ENCODE measurements at regions not wholly inside any gene's neighbourhood (a gene's known extent, or its start where the extent isn't known, plus 50 kb on each side); places are given as distances from the start of the nearest gene placed in this dataset.
"Not testable (repeated sequence)": the region's sequence is repeated elsewhere in the genome, so short reads cannot be mapped to it uniquely, and the experiment has no call there.

DNA sequence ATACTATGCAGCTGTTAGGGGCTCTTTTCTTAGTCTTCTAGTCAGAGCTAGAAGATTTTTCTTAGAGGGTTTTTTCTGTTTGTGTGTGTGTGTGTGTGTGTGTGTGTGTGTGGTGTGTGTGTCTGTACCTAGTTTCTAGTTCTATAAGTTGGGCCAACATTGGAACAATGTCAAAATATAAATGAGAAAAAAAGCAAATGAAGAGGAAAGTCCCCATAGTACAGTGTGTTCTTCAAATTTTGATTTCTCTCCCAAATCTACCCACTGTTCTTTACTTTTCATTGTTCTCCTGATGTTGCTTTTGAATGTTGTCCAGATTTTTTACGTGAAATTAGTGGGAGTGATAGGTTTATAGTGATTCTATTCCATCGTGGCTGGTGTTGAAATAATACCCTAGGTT is 2153.4 kb upstream of the RAG2 start:
- intact Hi-C loops (cut with micrococcal nuclease; ENCODE audit: unreplicated experiment), result no loop called here
- Mint-ChIP-seq H3K4me3 (ENCODE audit: low read depth, unreplicated experiment) (no peak overlapping the region), H3K27me3 (ENCODE audit: unreplicated experiment) (no peaks in the 10 kb centered on the region), H3K36me3 (ENCODE audit: insufficient read depth, unreplicated experiment) (no peaks in the 10 kb centered on the region), H3K4me1 (ENCODE audit: low read depth, unreplicated experiment) (no peaks in the 10 kb centered on the region), H3K9me3 (ENCODE audit: low read depth, unreplicated experiment) (peaks cover 8% of the 10 kb centered on the region), H3K27ac (ENCODE audit: unreplicated experiment) (no peak overlapping the region)
- CTCF ChIA-PET, result no interaction called here
- TF ChIP-seq, protein P1, sequence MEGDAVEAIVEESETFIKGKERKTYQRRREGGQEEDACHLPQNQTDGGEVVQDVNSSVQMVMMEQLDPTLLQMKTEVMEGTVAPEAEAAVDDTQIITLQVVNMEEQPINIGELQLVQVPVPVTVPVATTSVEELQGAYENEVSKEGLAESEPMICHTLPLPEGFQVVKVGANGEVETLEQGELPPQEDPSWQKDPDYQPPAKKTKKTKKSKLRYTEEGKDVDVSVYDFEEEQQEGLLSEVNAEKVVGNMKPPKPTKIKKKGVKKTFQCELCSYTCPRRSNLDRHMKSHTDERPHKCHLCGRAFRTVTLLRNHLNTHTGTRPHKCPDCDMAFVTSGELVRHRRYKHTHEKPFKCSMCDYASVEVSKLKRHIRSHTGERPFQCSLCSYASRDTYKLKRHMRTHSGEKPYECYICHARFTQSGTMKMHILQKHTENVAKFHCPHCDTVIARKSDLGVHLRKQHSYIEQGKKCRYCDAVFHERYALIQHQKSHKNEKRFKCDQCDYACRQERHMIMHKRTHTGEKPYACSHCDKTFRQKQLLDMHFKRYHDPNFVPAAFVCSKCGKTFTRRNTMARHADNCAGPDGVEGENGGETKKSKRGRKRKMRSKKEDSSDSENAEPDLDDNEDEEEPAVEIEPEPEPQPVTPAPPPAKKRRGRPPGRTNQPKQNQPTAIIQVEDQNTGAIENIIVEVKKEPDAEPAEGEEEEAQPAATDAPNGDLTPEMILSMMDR (IDR thresholded peaks at IDR 0.05; ENCODE audit: unreplicated experiment), result no peak
- DNase-seq, result no peak
- BruUV-seq (replicated peaks), result no TSS peak

DNA sequence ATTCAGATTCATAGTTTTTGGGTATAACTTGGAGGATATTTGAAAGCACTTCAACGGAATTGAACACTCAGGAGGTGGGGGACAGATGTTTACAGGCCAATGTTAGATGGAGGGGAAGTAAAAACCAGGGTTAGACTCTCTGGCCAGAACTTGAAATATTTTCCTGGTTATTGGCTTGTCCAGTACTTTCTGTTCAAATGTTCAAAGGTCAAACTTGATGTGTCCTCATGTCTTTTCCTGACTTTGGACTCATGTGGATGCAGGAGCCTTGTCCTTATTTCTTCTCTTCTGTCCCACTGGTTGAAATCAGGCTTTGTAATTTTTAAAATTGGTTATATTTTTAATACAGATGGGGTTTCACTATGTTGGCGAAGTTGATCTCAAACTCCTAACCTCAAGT is 2148.5 kb upstream of the RAG2 start:
- H3K27me3 Mint-ChIP-seq (ENCODE audit: unreplicated experiment); BruUV-seq (replicated peaks); H3K4me3 Mint-ChIP-seq (ENCODE audit: low read depth, unreplicated experiment); H3K27ac Mint-ChIP-seq (ENCODE audit: unreplicated experiment); H3K4me1 Mint-ChIP-seq (ENCODE audit: low read depth, unreplicated experiment); intact Hi-C loops (cut with micrococcal nuclease; ENCODE audit: unreplicated experiment); H3K36me3 Mint-ChIP-seq (ENCODE audit: insufficient read depth, unreplicated experiment); CTCF ChIA-PET; H3K9me3 Mint-ChIP-seq (ENCODE audit: low read depth, unreplicated experiment); DNase-seq: not testable (repeated sequence)

- intact Hi-C loops (cut with micrococcal nuclease; ENCODE audit: unreplicated experiment), result no loop called here
- H3K9me3 Mint-ChIP-seq (ENCODE audit: low read depth, unreplicated experiment), result peaks cover 7% of the 10 kb centered on the region
- H3K36me3 Mint-ChIP-seq (ENCODE audit: insufficient read depth, unreplicated experiment), result no peaks in the 10 kb centered on the region
- H3K4me1 Mint-ChIP-seq (ENCODE audit: low read depth, unreplicated experiment), result no peaks in the 10 kb centered on the region
- CTCF ChIA-PET, result no interaction called here
- no TSS peak for BruUV-seq (replicated peaks)
- no peaks in the 10 kb centered on the region for H3K27me3 Mint-ChIP-seq (ENCODE audit: unreplicated experiment)
- H3K4me3 Mint-ChIP-seq (ENCODE audit: low read depth, unreplicated experiment), result no peak overlapping the region
- H3K27ac Mint-ChIP-seq (ENCODE audit: unreplicated experiment), result no peak overlapping the region
- TF ChIP-seq, protein P1 (IDR thresholded peaks at IDR 0.05; ENCODE audit: unreplicated experiment), result no peak
- DNase-seq, result no peak
Measured at GRCh38 chr11:38723361-38723760, 2125.3 kb upstream of the RAG2 start.

DNA sequence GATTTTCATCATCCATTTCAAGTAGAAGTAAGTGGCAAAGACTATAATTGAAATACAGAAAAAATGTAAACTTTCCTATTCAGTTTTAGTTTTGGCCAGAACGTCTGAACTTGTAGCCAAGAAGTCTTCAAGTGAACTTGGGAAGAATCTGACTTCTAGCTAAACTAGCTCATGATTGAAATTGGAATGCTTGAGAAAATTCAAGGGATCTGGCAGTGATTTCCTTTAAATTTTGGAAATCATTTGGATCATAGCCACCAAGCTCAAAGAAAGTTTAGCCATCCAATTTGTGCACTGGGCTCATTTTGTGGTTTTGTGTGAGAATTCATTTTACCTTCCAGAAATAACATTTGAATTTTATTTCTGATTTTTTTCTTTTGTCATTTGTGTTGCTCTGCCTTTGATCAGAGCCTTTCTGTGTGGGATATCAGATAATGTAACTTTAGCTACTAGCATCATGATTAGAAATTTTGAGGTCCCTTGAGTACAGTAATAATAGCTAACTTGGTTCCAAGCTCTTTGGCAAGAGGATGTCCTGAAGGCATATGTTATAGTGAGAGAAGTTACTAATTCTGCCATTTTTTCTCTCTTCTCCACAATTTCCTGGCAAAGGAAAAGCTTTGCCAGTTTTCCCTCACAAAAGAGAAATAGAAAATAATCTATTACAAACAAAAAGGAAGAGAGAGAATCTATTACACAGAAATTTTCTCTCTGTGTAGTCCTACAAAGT is 2123.7 kb upstream of the RAG2 start:
- no peak overlapping the region for H3K27ac Mint-ChIP-seq (ENCODE audit: unreplicated experiment)
- DNase-seq, result no peak
- H3K4me1 Mint-ChIP-seq (ENCODE audit: low read depth, unreplicated experiment), result no peaks in the 10 kb centered on the region
- H3K36me3 Mint-ChIP-seq (ENCODE audit: insufficient read depth, unreplicated experiment), result no peaks in the 10 kb centered on the region
- BruUV-seq (replicated peaks), result no TSS peak
- intact Hi-C loops (cut with micrococcal nuclease; ENCODE audit: unreplicated experiment), result no loop called here
- H3K4me3 Mint-ChIP-seq (ENCODE audit: low read depth, unreplicated experiment), result no peak overlapping the region
- H3K9me3 Mint-ChIP-seq (ENCODE audit: low read depth, unreplicated experiment), result peaks cover 7% of the 10 kb centered on the region
- H3K27me3 Mint-ChIP-seq (ENCODE audit: unreplicated experiment), result no peaks in the 10 kb centered on the region
- TF ChIP-seq, protein P1 (IDR thresholded peaks at IDR 0.05; ENCODE audit: unreplicated experiment), result no peak
- CTCF ChIA-PET, result no interaction called here

- TF ChIP-seq, protein P1 (IDR thresholded peaks at IDR 0.05; ENCODE audit: unreplicated experiment), result no peak
- H3K27ac Mint-ChIP-seq (ENCODE audit: unreplicated experiment), result no peak overlapping the region
Measured at GRCh38 chr11:38718659-38719058, 2120.6 kb upstream of the RAG2 start.

More at GRCh38 chr11:38718659-38719058, 2120.6 kb upstream of the RAG2 start:
- Mint-ChIP-seq H3K9me3 (ENCODE audit: low read depth, unreplicated experiment) (peaks cover 8% of the 10 kb centered on the region), H3K36me3 (ENCODE audit: insufficient read depth, unreplicated experiment) (no peaks in the 10 kb centered on the region), H3K4me1 (ENCODE audit: low read depth, unreplicated experiment) (no peaks in the 10 kb centered on the region), H3K4me3 (ENCODE audit: low read depth, unreplicated experiment) (no peak overlapping the region), H3K27me3 (ENCODE audit: unreplicated experiment) (no peaks in the 10 kb centered on the region)
- DNase-seq, result no peak
- no TSS peak for BruUV-seq (replicated peaks)
- intact Hi-C loops (cut with micrococcal nuclease; ENCODE audit: unreplicated experiment), result no loop called here
- CTCF ChIA-PET, result no interaction called here

Measured in Calu3 (cell line).